Nephron (organoid): ENCODE measurements at regions not wholly inside any gene's neighbourhood (a gene's known extent, or its start where the extent isn't known, plus 50 kb on each side); places are given as distances from the start of the nearest gene placed in this dataset.

Experiments used
- H3K27ac Mint-ChIP-seq, 3 experiments: 2 replicates each; pipeline ENCODE4 v1.8.0; 2020; ENCODE audit warnings: mixed read lengths in 3 of 3, mild to moderate bottlenecking in 2 of 3, moderate library complexity in 1 of 3
- H3K27me3 Mint-ChIP-seq: 2 replicates; pipeline ENCODE4 v1.8.0; 2021; ENCODE audit warnings: low read depth, mild to moderate bottlenecking, moderate library complexity, mixed read lengths
- H3K36me3 Mint-ChIP-seq: 2 replicates; pipeline ENCODE4 v1.8.0; 2020; ENCODE audit warnings: low read depth, mixed read lengths
- H3K4me1 Mint-ChIP-seq: 2 replicates; pipeline ENCODE4 v1.8.0; 2020; ENCODE audit warnings: mixed read lengths
- H3K4me3 Mint-ChIP-seq, 3 experiments: 2 replicates each; pipeline ENCODE4 v1.8.0; 2020; ENCODE audit warnings: mild to moderate bottlenecking in 3 of 3, mixed read lengths in 3 of 3, moderate library complexity in 2 of 3
- H3K9me3 Mint-ChIP-seq: 2 replicates; pipeline ENCODE4 v1.8.0; 2020; ENCODE audit warnings: mixed read lengths
- TF ChIP-seq, protein P1 (sequence below), 3 experiments: fragments of 200-600 bp; sonication (generic); IDR thresholded peaks; one replicate each; pipeline ENCODE4 v1.5.0; 2021; ENCODE audit warnings: antibody characterized with exemption in 3 of 3; ENCODE audit not compliant: unreplicated experiment in 3 of 3

- Mint-ChIP-seq H3K36me3 (no peaks in the 10 kb centered on the region), H3K4me3 (no peak overlapping the region), H3K27ac (no peak overlapping the region), H3K27me3 (no peaks in the 10 kb centered on the region), H3K9me3 (no peaks in the 10 kb centered on the region), H3K4me1 (no peaks in the 10 kb centered on the region)
- TF ChIP-seq, protein P1, sequence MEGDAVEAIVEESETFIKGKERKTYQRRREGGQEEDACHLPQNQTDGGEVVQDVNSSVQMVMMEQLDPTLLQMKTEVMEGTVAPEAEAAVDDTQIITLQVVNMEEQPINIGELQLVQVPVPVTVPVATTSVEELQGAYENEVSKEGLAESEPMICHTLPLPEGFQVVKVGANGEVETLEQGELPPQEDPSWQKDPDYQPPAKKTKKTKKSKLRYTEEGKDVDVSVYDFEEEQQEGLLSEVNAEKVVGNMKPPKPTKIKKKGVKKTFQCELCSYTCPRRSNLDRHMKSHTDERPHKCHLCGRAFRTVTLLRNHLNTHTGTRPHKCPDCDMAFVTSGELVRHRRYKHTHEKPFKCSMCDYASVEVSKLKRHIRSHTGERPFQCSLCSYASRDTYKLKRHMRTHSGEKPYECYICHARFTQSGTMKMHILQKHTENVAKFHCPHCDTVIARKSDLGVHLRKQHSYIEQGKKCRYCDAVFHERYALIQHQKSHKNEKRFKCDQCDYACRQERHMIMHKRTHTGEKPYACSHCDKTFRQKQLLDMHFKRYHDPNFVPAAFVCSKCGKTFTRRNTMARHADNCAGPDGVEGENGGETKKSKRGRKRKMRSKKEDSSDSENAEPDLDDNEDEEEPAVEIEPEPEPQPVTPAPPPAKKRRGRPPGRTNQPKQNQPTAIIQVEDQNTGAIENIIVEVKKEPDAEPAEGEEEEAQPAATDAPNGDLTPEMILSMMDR (IDR thresholded peaks at IDR 0.05; ENCODE audit: unreplicated experiment in 3 of 3): no peak
Measured at GRCh38 chr2:103819599-103819998, 1034.3 kb upstream of the POU3F3 start.

- no peak overlapping the region for H3K27ac Mint-ChIP-seq
- peaks cover 11% of the 10 kb centered on the region for H3K9me3 Mint-ChIP-seq
- H3K4me1 Mint-ChIP-seq: no peaks in the 10 kb centered on the region
- H3K36me3 Mint-ChIP-seq: no peaks in the 10 kb centered on the region
- TF ChIP-seq, protein P1 (IDR thresholded peaks at IDR 0.05; ENCODE audit: unreplicated experiment in 3 of 3): no peak
- no peaks in the 10 kb centered on the region for H3K27me3 Mint-ChIP-seq
- H3K4me3 Mint-ChIP-seq: no peak overlapping the region
Measured at GRCh38 chr2:103823847-103824246, 1030.1 kb upstream of the POU3F3 start.

DNA sequence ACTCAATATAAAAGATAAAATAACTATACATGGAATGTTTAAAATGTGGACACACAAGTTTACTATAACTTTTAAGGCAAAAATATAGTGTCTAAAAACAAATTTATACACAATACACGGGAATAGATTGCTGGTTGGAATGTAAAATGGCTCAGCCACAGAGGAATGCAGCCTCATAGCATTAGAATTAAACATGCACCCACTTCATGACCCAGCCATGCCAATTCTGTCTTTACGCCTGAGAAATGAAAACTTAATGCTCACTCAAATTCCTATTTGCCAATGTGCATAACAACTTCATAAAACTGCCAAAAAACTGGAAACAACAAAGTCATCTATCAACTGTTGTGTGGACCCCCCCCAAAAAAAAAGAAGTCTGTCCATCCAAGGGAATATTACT is 1006.6 kb upstream of the POU3F3 start:
- no peak overlapping the region for H3K27ac Mint-ChIP-seq
- H3K27me3 Mint-ChIP-seq: no peaks in the 10 kb centered on the region
- H3K36me3 Mint-ChIP-seq: no peaks in the 10 kb centered on the region
- H3K9me3 Mint-ChIP-seq: peaks cover 4% of the 10 kb centered on the region
- H3K4me1 Mint-ChIP-seq: no peaks in the 10 kb centered on the region
- H3K4me3 Mint-ChIP-seq: no peak overlapping the region
- TF ChIP-seq, protein P1 (IDR thresholded peaks at IDR 0.05; ENCODE audit: unreplicated experiment in 3 of 3): no peak

- Mint-ChIP-seq H3K27ac (no peak overlapping the region), H3K36me3 (no peaks in the 10 kb centered on the region), H3K9me3 (no peaks in the 10 kb centered on the region), H3K4me3 (no peak overlapping the region), H3K27me3 (no peaks in the 10 kb centered on the region), H3K4me1 (no peaks in the 10 kb centered on the region)
- TF ChIP-seq, protein P1 (IDR thresholded peaks at IDR 0.05; ENCODE audit: unreplicated experiment in 3 of 3): no peak
Measured at GRCh38 chr2:103859238-103859637, 994.7 kb upstream of the POU3F3 start.

DNA sequence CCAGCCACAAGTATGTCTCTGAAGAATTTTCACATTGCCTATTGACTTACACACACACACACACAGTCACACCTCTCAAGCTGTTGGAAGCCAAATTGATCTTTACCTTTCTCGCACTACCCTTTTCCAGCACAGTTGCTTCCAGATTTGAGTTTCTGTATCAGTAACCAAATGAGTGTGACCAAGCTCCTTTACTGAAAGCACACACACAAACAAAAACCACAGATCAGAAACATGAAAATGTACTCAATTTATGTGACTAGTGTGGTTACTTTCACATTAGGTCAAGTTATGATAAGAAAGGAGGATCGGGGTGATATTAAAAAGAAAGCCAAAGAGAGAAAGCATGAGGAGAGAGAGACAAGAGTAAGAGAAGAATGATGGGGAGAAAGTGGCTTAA is 993.9 kb upstream of the POU3F3 start:
- TF ChIP-seq, protein P1 (IDR thresholded peaks at IDR 0.05; ENCODE audit: unreplicated experiment in 3 of 3): no peak
- H3K9me3 Mint-ChIP-seq: no peaks in the 10 kb centered on the region
- no peaks in the 10 kb centered on the region for H3K36me3 Mint-ChIP-seq
- H3K27me3 Mint-ChIP-seq: no peaks in the 10 kb centered on the region
- no peaks in the 10 kb centered on the region for H3K4me1 Mint-ChIP-seq
- no peak overlapping the region for H3K27ac Mint-ChIP-seq
- H3K4me3 Mint-ChIP-seq: no peak overlapping the region

- no peak overlapping the region for H3K4me3 Mint-ChIP-seq
- H3K27ac Mint-ChIP-seq: no peak overlapping the region
Measured at GRCh38 chr2:103868396-103868795, 985.5 kb upstream of the POU3F3 start.

More at GRCh38 chr2:103868396-103868795, 985.5 kb upstream of the POU3F3 start:
- TF ChIP-seq, protein P1 (IDR thresholded peaks at IDR 0.05; ENCODE audit: unreplicated experiment in 3 of 3): no peak
- Mint-ChIP-seq H3K36me3 (no peaks in the 10 kb centered on the region), H3K4me1 (no peaks in the 10 kb centered on the region), H3K9me3 (no peaks in the 10 kb centered on the region), H3K27me3 (no peaks in the 10 kb centered on the region)
